ENCODE measurements at regions not wholly inside any gene's neighbourhood (a gene's known extent, or its start where the extent isn't known, plus 50 kb on each side); places are given as distances from the start of the nearest gene placed in this dataset.

DNA sequence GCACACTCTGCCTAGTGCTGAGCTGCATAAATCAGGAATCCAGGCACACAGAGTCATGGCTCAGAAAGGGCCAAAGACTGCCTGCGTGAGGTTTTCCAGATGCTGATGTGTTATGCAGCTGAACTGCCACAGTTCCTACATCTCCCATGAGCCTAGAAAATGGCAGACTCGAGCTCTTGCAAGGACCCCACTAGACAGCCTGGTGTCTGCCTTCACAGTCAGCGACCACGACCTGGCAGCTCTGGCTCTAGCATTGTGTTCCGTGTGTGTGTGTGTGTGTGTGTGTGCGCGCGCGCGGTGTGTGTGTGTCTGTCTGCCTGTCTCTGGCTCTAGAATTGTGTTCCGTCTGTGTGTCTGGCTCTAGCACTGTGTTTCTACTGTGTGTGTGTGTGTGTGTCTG lies 203.6 kb upstream of the AGTR2 start:
- TF ChIP-seq, protein P1, sequence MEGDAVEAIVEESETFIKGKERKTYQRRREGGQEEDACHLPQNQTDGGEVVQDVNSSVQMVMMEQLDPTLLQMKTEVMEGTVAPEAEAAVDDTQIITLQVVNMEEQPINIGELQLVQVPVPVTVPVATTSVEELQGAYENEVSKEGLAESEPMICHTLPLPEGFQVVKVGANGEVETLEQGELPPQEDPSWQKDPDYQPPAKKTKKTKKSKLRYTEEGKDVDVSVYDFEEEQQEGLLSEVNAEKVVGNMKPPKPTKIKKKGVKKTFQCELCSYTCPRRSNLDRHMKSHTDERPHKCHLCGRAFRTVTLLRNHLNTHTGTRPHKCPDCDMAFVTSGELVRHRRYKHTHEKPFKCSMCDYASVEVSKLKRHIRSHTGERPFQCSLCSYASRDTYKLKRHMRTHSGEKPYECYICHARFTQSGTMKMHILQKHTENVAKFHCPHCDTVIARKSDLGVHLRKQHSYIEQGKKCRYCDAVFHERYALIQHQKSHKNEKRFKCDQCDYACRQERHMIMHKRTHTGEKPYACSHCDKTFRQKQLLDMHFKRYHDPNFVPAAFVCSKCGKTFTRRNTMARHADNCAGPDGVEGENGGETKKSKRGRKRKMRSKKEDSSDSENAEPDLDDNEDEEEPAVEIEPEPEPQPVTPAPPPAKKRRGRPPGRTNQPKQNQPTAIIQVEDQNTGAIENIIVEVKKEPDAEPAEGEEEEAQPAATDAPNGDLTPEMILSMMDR (IDR thresholded peaks at IDR 0.05): no peak
- TF ChIP-seq EP300 (IDR thresholded peaks at IDR 0.05): no peak
